GM21737 (cell line): ENCODE measurements at regions not wholly inside any gene's neighbourhood (a gene's known extent, or its start where the extent isn't known, plus 50 kb on each side); places are given as distances from the start of the nearest gene placed in this dataset.
"Not testable (repeated sequence)": the region's sequence is repeated elsewhere in the genome, so short reads cannot be mapped to it uniquely, and the experiment has no call there.

Experiments used
- ATAC-seq: cut with Tn5 transposase; IDR thresholded peaks from one replicate; pipeline ENCODE4 v1.9.1; 2021; ENCODE audit warnings: mild to moderate bottlenecking, moderate library complexity; ENCODE audit not compliant: unreplicated experiment

DNA sequence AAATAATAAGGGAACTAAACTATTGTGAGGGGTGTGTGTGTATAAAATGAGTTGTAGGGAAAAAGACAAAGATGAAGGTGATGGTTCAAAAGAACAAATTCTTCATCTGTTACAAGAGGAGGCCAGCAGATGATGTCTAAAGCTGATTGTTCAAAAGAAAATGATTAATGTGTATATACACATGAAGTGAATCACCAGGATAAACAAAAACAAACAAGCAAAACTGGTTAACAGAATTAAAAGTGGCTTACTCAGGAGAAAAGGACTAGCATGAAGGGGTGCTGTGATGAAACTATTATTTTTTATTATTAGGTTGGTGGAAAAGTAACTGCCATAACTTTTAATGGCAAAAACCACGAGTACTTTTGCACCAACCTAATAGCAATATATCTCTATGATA, 348.4 kb downstream of the BCL11B start:
- ATAC-seq = no peak

DNA sequence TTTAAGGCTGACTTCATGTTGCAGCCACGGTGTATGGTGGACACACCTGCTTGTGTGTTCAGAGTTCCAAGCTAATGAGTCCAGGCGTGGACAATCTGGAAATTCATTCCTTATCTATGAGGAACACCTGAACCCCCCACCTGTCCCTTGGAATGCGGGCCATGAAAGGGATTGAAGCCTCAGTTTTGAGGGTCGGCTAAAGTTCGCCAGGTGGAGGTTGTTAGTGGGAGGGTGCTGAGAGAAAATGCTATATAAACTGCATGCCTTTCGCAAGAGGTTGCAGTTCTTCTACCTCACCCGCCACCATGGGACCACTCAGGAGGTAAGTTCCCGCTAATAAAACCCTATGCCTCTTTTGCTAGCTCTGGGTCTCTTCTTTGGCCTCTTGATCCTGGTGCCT, 348.0 kb downstream of the BCL11B start:
- no peak for ATAC-seq

DNA sequence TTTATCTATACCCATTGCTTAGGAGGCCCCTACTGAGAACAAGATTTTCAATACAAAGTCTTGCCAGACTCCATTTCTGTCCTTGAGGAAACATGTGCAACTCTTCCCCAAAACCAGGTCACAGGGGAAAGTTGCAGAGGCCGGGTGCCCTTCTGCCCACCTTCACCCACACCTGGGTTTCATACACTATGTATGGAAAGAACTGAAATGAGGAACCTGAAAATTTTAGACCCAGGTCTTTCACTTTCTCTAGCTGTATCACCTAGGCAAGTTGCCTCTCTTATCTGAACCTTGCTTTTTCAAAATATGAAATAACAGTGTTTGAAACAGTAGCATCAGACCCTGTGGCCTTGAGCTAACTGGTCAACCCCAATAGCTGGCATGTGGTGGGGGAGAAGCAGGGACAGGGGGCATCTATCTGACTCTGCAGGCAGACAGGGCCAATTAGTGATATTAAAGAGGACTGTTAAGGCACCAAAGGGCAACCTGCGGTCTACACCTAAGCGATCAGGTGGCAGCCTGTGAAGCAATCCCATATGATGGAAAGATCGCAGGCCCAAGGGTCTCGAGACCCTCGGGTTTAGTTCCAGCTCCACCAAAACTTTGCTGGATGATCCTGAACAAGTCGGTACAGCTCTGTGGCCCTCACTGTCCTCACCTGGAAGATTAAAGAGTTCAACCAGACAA, 346.5 kb downstream of the BCL11B start:
- no peak for ATAC-seq

DNA sequence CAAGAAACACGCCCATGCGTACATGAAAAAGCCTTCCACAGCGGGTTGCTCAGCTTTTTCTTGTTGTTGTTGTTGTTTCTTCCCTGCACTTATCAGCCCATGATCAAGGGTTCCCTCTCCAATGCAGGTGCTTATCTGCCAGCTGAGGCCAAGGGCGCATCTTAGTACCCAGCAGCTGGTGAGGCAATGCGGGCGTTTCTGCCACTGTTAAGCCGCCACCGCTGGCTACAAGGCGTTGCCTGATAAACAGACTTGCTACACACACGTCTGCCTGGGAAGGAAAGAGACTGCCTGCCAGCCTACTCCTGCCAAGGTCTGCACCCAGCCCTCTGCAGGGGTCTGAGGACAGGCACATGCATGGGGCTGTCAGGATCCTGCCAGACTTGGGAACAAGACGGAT, 345.9 kb downstream of the BCL11B start:
- no peak for ATAC-seq

DNA sequence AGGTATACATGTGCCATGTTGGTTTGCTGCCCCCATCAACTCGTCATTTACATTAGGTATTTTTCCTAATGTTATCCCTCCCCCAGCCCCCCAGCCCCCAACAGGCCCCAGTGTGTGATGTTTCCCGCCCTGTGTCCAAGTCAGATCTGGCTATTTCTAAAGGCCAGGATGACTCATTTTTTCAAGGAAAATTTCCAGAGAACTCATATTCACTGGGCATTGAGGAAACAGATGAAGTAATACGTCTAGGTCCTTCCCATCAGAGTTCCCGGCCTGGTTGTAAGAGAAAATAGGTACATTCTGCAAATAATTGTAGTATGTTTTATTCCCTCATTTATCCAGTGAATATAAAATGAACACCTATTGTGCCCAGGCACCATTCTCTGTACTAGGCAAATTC, 345.2 kb downstream of the BCL11B start:
- ATAC-seq = no peak

DNA sequence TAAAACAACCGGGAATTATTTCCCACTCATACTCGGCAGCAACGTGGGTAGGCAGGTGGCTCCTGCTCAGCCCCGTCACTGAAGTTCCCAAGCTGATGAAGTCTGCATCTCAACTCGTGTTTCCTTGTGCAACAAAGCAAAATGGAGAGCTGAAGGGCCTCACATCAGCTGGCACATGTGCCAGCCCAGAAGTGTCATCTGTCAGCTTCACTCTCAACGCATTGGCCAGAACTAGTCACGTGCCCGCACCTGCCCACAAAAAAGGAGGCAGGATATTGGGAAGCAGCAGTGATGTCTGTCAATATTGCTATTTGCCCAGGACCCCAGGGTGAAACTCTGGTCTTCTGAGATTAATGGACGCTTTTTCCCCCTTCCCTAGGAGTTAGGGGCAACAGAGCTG, 344.0 kb downstream of the BCL11B start:
- ATAC-seq = no peak

DNA sequence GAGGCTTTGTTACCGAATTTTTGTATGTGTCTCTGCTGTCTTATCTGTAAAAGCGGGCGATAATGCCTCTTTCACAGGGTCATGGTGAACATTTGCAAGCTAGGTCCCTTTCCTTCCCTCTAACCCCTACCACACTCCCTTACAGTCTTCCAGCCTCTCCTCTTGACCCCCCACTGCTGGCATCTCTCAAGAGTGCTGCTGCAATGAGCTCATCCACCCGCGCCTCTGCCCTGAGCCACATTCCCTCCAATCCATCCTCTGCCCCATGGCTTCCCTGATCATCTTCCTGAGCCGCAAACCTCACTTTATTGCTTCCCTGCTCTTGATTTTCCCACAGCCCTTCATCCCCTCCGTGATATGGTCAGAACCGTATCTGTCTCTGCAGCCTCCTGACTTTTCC, 343.6 kb downstream of the BCL11B start:
- no peak for ATAC-seq

DNA sequence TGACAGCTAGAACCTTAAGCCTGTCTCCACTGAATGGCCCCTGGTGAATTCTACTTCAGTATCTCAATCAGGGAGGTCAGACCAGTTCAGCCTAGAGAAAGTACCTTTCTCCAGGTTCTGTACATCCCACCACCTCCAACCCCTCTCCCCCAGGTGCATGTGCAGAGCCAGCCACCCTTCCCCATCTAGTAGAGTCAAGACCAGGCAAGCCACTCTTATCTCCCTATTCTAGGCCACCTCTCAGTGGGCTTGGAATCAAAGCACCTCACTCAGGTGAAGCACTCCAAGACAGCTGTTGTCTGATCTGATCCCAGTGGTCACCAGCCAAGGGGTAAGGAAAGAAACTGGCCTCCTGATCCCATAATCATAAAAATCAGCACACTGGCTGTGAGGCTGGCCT, 340.9 kb downstream of the BCL11B start:
- no peak for ATAC-seq

DNA sequence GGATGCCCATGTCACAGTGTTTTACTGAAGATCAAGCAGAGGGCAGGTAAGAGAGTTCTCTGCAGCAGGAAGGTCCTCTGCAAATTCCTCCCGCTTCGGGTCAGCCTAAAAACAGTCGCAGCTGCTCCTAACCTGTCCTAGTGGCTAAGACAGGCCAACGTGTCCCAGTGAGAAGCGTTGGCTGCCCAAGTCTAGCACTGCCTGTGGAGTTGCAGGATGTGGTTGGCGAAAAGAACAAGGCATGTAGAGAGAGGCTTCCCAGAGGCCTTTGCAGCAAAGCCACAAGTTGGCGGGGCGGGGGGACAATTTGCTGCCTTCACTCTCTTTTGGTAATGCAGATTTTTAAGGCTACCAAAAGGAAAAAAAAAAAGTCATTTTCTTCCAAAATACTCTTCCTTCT, 340.1 kb downstream of the BCL11B start:
- no peak for ATAC-seq

DNA sequence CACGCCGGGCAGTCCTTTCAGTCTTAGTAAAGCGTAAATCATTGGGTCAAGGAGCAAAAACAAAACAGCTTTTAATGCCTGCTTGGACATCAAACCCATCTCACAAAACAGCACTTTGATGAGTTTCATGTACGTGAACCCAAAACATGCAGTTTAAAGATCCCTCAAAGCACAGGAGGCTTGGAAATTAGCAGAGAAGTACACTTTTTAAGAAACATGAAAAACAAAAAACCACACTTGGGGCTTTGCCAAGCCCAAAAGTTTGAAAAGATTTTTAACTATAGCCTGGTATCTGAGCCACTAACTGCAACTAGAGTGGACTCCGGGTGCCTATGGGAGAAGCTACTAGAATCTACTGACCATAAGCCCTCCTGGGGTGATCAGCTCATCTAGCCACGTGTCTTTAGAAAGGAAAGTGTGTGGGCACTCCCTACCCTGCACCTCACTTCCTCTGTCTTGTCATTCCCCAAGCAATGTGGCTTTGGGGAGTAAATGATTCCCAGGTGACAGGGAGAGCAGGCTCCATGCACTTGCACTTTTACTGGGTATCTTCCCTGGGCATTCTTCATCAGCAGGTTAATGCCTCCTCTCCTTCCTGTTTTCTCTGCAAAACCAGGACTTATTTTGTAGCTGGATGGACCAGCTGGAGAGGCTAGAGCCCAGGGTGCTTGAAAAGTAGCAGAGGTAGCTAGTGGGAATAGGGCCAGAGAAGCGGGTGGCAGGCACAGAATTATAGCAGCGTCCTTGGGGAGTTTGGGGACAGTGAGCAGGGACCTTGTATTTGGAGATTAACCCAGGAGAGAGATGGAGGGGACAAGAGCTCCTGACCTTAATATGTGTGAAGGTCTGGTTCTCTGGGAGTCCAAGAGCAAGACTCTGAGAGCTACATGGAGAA, 339.3 kb downstream of the BCL11B start:
- ATAC-seq = no peak

DNA sequence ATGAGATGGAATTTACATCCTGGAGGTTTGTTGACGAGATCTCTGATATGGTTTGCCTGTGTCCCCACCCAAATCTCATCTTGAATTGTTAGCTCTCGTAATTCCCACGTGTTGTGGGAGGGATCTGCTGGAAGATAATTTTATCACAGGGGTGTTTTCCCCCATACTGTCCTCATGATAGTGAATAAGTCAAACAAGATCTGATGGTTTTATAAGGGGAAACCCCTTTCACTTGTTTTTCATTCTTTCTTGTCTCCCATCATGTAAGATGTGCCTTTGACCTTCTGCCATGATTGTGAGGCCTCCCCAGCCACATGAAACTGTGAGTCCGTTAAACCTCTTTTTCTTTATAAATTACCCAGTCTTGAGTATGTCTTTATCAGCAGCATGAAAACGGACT, 337.4 kb downstream of the BCL11B start:
- not testable (repeated sequence) for ATAC-seq

DNA sequence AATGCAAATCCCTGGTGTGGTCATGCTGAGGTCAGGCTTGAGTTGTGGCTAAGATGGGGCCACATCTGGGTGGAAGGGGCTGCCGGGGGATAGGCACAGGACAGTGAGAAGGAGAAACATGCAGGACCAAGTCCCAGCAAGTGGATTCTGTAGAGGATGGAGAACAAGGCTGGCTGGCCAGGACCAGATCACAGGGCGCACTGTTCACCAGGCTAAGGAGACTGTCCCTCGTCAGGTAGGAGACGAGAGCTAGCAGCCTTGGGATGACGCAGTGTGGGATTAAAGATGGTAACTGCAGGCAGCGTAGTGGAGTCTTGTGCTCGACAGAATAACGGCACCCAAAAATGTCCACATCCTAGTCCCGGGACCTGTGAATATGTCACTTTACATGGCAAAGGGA, 336.1 kb downstream of the BCL11B start:
- no peak for ATAC-seq

DNA sequence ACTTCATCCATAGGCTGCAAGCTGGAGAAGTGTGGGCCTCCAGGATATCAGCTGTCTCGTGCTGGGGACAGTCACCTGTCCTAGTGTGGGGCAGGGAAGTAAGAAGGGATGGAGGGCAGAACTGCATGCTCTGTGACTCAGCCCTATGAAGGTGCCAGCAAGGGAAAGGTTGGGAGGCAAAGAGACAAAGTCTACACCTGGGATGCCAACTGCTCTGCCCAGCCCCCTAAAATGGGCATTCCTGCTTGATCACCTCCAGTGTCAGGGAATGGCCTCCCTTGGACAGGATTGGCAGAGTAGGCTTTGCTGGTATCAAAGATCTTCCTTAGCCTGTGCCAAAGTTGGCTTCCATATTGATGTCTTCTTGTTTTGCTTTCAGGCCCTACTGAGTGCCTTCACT, 335.0 kb downstream of the BCL11B start:
- ATAC-seq = no peak

DNA sequence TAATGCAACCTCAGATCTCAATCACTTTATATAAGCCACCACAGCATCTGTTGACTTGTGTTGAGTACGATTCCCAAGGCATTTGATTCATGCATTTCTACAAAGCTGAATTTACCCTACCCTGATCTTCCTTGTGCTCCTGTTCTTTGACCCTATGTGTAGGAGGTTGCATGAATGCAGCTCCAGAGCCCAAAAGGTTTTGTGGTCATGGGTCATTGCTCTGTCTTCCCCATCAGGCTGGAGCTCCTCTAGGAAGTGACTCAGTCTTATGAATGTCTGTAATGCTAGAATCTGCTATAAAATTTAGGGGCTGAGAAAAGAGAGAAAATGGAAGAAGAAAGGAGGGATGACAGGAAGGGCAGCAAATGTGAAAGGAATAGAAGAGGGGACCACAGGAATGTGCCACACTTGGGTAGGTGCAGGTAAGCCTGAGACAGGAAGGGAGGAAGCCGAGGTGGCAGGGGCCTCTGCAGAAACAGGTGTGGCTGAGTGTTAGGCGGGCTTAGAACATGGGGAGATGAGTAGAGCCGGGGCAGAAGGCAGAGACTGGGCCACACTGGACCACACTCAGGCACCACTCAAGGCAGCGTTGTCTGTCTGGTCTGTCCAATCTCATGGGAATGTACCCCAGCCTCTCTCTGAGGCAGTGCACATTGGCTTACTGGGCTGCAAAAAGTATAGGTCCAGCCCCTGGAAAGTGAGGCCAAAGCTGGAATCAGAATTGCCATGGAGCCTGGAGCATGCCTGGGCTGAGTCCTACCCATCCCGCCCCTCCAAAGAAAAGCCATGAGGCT, 334.1 kb downstream of the BCL11B start:
- ATAC-seq = no peak

DNA sequence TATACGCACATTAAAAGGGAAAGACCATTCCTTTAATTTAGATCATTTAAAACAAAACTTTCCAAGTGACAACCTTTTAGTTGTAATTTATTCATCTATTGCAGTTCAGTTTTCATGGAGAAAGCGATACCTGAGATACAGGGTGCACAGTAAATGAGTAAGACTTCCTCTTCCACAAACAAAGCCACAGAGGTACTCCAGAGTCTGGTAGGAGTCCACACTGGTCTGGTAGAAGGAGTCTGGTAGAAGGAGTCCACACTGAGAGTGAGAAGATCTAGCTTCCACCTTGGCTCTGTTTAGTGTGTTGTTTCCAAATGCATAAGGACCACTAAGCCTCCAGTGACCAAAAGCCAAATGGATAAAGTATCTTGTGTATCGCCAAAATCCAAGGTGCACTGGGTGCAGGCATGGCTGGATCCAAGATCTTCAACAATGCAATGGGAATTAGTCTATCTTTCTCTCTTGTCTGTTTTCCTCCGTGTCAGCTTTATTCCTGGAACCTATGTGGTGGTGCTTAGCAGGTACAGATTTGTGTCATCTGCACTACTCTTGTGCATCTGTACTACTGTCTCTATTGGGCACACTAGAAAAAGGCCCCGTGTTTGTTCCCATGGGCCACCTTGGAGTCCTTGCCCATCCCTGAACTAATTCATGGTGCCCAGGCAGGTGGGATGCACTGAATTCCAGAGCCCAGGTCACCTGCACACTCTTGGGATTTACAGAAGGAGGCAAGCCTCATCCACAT, 331.1 kb downstream of the BCL11B start:
- no peak for ATAC-seq

DNA sequence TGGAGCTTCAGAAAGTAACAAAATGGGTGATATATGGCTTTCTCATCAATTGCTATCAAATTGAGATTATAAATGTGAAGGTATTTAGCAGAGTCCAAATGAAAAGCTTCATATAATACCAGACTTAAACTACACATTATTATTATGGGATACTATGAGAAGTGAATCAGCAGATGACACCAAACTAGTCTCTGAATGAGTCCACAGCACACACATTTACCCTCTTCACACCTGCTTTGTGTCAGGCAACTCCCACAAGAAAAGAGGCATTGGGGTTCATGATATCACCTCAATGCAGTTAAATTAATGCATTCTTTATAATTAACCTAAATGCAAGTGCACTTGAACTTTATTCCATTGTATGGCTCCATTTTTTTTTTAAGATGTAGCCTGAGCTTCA, 330.5 kb downstream of the BCL11B start:
- ATAC-seq = no peak

DNA sequence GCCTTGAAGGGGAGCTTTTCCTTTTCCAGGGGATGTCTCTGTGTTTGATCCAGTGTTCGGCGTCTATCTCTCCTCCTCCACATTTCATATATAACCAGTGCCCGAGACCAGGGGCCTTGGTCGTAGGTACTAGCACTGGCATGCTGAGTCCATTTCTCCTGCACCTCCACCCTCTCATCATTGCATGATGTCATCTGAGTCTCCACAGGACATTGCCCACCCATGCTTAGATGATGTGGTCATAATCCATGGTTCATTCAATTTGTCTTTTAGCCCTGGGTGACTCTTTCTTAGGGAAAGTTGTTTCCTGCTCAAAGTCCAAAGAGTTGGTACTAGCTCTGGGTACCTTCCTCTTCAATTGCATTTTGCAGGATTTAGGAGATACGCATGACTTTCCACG, 328.1 kb downstream of the BCL11B start:
- no peak for ATAC-seq

DNA sequence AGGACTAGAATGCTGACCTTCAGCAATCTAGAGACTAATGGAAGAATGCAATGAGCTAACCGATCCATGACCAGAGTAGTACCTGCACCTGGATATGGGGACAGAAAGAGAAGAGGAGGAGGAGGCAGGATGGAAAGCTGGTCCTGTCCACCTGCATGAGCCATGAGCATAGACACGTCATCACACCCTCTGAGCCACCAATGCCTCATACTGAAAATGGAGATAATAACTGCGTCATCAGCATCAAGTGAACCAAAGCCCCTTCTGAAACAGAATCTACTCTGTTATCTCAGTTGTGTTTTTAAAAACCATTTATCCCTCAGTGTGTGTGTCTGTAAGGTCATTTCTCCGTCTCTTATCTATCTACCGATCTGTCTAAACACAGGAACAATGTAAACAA, 327.0 kb downstream of the BCL11B start:
- ATAC-seq = no peak

DNA sequence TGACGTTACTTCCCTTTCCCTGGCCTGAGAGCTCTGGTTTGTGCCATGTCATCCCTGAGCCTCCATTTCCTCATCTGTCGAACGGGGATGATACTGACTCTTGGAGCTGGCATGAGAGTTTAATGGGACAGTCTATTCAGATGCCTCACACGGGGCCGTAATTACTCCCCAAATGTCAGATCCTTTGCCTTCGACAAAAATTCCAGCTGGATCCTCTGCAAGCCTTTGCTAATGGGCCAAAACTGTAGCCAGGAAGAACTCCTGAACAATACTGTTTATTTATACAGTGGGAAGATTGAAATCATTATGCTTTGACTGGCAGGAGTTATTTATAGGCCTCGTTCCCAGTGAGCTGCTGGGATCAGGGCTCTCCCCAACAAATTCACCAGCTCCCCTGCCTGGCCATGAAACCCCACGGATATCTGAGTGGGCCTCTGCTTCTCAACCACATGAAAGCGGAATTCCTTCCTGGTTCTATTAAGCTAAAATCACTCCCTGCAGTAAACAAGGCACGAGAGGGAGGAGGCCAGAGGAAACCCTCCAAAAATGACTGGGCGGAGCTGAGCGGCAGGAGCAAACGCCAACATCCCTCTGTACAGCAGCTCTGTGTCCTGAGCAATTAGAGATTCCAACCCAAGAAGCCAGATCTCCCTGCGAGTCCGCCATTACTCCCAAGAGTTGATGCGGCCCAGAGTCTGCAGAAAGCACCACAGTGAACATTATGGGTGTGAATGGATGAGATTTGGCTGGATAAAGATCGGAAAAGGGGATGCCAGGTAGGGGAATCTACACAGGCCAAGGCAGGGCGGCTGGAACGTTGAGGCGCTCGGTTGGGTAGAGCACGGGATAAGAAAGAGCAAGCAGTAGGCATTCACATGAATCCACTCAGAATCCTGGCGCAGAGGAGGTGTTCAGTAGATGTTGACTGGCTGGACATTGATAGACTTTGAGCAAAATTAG, 326.1 kb downstream of the BCL11B start:
- ATAC-seq = no peak

DNA sequence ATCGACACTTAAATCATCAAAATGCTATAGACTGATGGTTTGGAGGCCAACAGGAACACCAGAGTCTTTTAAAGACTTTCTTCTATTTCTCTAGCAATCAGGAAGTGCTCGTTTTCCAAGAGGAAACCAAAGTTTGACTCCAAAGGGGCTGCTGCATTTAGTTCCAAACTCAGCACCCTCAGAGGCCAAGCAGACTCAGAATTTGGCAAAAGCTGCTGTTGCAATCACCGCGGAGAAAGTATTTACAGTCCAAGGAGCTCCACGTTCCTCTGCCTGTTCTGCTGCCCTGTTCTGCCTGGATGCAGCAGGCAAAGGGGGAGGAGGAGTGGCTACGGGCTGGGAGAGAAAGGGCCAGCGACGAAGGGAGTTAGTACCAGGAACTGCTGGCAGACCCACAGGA, 325.1 kb downstream of the BCL11B start:
- no peak for ATAC-seq
